ENCODE measurements at regions not wholly inside any gene's neighbourhood (a gene's known extent, or its start where the extent isn't known, plus 50 kb on each side); places are given as distances from the start of the nearest gene placed in this dataset.

DNA sequence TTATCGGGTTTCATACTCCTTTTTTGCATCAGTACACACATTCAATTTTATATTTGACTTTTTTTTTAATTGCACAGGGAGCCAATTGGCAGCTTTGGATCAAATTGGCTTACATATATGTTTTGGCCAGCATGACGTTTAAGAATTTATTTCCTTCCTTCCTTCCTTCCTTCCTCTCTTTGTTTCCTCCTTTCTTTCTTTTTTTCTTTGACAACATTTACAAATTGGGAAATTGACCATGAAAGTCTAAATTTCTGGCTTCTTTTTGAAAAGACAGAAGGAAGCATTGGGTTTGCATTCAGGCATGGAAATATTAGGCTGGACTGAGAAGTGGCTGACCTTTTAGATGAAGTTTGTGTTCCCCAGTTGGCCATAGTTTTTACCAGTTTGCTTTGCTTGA lies 103.4 kb upstream of the IGSF10 start:
- intact Hi-C loops (cut with DNase I; ENCODE audit: low total_unique reads) = no loop called here
- Histone ChIP-seq H3K27ac (no peak overlapping the region), H3K4me3 (no peak overlapping the region), H3K27me3 (no peaks in the 10 kb centered on the region), H3K36me3 (no peaks in the 10 kb centered on the region), H3K4me1 (peaks cover 0 to 3% of the 10 kb centered on the region in 2 donors), H3K9me3 (no peaks in the 10 kb centered on the region)
- no peak for DNase-seq
- TF ChIP-seq POLR2A (IDR thresholded peaks at IDR 0.05) (no peak), CTCF (IDR thresholded peaks at IDR 0.05) (no peak)

- Histone ChIP-seq H3K36me3 (no peaks in the 10 kb centered on the region), H3K27ac (no peak overlapping the region), H3K27me3 (no peaks in the 10 kb centered on the region), H3K4me1 (peaks cover 0 to 2% of the 10 kb centered on the region in 2 donors), H3K4me3 (no peak overlapping the region), H3K9me3 (no peaks in the 10 kb centered on the region)
- TF ChIP-seq CTCF (IDR thresholded peaks at IDR 0.05) (no peak), POLR2A (IDR thresholded peaks at IDR 0.05) (no peak)
- DNase-seq = no peak
- intact Hi-C loops (cut with DNase I; ENCODE audit: low total_unique reads) = no loop called here
These were observed 102.4 kb upstream of the IGSF10 start for GRCh38 chr3:151563305-151563704.

- no peak overlapping the region for H3K4me3 ChIP-seq
- DNase-seq = no peak
- no peaks in the 10 kb centered on the region for H3K36me3 ChIP-seq
- H3K27ac ChIP-seq = no peak overlapping the region
- H3K27me3 ChIP-seq = no peaks in the 10 kb centered on the region
- H3K4me1 ChIP-seq = no peaks in the 10 kb centered on the region
- no peaks in the 10 kb centered on the region for H3K9me3 ChIP-seq
- TF ChIP-seq CTCF (IDR thresholded peaks at IDR 0.05) (no peak), POLR2A (IDR thresholded peaks at IDR 0.05) (no peak)
- intact Hi-C loops (cut with DNase I; ENCODE audit: low total_unique reads) = no loop called here
These were observed 102.0 kb upstream of the IGSF10 start for GRCh38 chr3:151562891-151563290.

- H3K27ac ChIP-seq = no peak overlapping the region
- H3K4me3 ChIP-seq = no peak overlapping the region
- DNase-seq = no peak
- H3K27me3 ChIP-seq = no peaks in the 10 kb centered on the region
- TF ChIP-seq POLR2A (IDR thresholded peaks at IDR 0.05) = no peak
- no peak for TF ChIP-seq CTCF (IDR thresholded peaks at IDR 0.05)
- intact Hi-C loops (cut with DNase I; ENCODE audit: low total_unique reads) = no loop called here
- no peaks in the 10 kb centered on the region for H3K9me3 ChIP-seq
- no peaks in the 10 kb centered on the region for H3K36me3 ChIP-seq
- H3K4me1 ChIP-seq = no peaks in the 10 kb centered on the region
These were observed 101.0 kb upstream of the IGSF10 start for GRCh38 chr3:151561878-151562277.

- Histone ChIP-seq H3K27ac (no peak overlapping the region), H3K27me3 (no peaks in the 10 kb centered on the region), H3K9me3 (no peaks in the 10 kb centered on the region), H3K4me3 (no peak overlapping the region), H3K4me1 (no peaks in the 10 kb centered on the region), H3K36me3 (no peaks in the 10 kb centered on the region)
- TF ChIP-seq CTCF (IDR thresholded peaks at IDR 0.05) = no peak
- no peak for TF ChIP-seq POLR2A (IDR thresholded peaks at IDR 0.05)
- intact Hi-C loops (cut with DNase I; ENCODE audit: low total_unique reads) = no loop called here
- no peak for DNase-seq
These were observed 99.9 kb upstream of the IGSF10 start for GRCh38 chr3:151560738-151561137.

Data from uterus (tissue), 3 donors.